Memory B cell (primary cell): ENCODE measurements at regions not wholly inside any gene's neighbourhood (a gene's known extent, or its start where the extent isn't known, plus 50 kb on each side); places are given as distances from the start of the nearest gene placed in this dataset.
"Not testable (repeated sequence)": the region's sequence is repeated elsewhere in the genome, so short reads cannot be mapped to it uniquely, and the experiment has no call there.

Experiments
- ATAC-seq: fragments of 150-1000 bp; cut with Tn5 transposase; 2 replicates; pipeline ENCODE4 v1.10.0; 2021; ENCODE audit warnings: low read depth, mild to moderate bottlenecking, moderate library complexity
- DNase-seq, 2 donors: peaks; one replicate each; pipeline ENCODE4 v3.0.0; 2022; ENCODE audit warnings: low spot score in 2 of 2
- H3K27ac Mint-ChIP-seq: one replicate; pipeline ENCODE4 v1.8.0; 2022; ENCODE audit warnings: mild to moderate bottlenecking, moderate library complexity, mixed read lengths
- H3K27me3 Mint-ChIP-seq: one replicate; pipeline ENCODE4 v1.8.0; 2022; ENCODE audit warnings: mixed read lengths
- H3K36me3 Mint-ChIP-seq: one replicate; pipeline ENCODE4 v1.8.0; 2022; ENCODE audit warnings: mild to moderate bottlenecking, mixed read lengths
- H3K4me1 Mint-ChIP-seq: one replicate; pipeline ENCODE4 v1.8.0; 2022; ENCODE audit warnings: mixed read lengths
- H3K4me3 Mint-ChIP-seq: one replicate; pipeline ENCODE4 v1.8.0; 2022; ENCODE audit warnings: mild to moderate bottlenecking, moderate library complexity, mixed read lengths
- H3K9me3 Mint-ChIP-seq: one replicate; pipeline ENCODE4 v1.8.0; 2022; ENCODE audit warnings: mixed read lengths

DNA sequence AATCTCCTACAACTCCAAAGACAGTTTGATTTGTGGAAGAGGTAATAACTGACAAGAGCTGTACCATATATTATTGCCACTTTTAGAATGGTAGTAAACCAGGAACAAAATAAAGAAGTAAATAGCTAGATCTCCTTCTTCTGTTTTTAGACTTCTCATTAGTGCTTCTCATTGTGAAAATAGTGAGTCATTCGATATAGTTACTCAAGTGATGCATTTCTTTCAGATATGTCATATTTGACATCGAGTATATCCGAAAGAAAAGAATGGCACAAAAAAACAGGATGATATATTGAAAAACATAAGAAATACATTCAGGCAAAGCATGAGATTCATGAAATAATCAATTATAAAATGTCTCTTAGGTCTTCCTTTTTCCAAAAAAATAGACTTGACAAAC, 1346.1 kb downstream of the BRINP3 start:
- no peaks in the 10 kb centered on the region for H3K27me3 Mint-ChIP-seq
- no peak for ATAC-seq

DNA sequence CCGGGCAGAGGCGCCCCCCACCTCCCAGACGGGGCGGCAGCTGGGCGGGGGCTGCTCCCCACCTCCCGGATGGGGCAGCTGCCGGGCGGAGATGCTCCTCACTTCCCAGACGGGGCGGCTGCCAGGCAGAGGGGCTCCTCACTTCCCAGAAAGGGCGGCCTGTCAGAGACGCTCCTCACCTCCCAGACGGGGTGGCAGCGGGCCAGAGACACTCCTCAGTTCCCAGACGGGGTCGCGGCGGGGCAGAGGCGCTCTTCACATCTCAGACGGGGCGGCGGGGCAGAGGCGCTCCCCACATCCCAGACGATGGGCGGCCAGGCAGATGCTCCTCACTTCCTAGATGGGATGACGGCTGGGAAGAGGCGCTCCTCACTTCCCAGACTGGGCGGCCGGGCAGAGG, 1337.9 kb downstream of the BRINP3 start:
- not testable (repeated sequence) for H3K27me3 Mint-ChIP-seq, ATAC-seq, H3K27ac Mint-ChIP-seq

More for the DNA sequence above, 1346.1 kb downstream of the BRINP3 start:
- H3K27ac Mint-ChIP-seq: no peak overlapping the region
- peaks cover 2% of the 10 kb centered on the region for H3K9me3 Mint-ChIP-seq
- H3K4me3 Mint-ChIP-seq: no peak overlapping the region
- H3K4me1 Mint-ChIP-seq: no peaks in the 10 kb centered on the region
- H3K36me3 Mint-ChIP-seq: no peaks in the 10 kb centered on the region
- DNase-seq: no peak

DNA sequence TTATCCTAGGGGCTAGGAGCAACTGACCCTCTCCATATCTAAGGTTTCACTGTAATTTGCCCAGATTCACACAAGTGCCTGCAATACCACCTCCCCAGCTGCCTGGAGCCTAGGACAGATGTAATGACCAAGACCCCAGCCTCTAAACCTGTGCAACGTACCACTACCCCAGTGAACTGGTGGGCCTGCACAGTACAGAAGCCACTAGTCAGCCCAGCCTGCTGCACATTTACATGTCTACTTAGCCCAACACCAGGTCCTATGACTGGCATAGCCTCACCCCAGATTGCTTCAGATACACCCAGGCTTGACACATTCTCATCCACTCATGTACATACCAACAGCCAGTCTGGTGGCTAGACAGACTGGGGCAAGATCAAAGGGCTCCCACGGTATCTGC, 1336.6 kb downstream of the BRINP3 start:
- Mint-ChIP-seq H3K4me1 (no peaks in the 10 kb centered on the region), H3K4me3 (no peak overlapping the region), H3K27ac (no peak overlapping the region), H3K9me3 (peaks cover 2% of the 10 kb centered on the region), H3K27me3 (no peaks in the 10 kb centered on the region), H3K36me3 (no peaks in the 10 kb centered on the region)
- DNase-seq (no peak), ATAC-seq (no peak)

More for the DNA sequence above, 1337.9 kb downstream of the BRINP3 start:
- H3K4me1 Mint-ChIP-seq, H3K36me3 Mint-ChIP-seq, DNase-seq, H3K9me3 Mint-ChIP-seq, H3K4me3 Mint-ChIP-seq: not testable (repeated sequence)

DNA sequence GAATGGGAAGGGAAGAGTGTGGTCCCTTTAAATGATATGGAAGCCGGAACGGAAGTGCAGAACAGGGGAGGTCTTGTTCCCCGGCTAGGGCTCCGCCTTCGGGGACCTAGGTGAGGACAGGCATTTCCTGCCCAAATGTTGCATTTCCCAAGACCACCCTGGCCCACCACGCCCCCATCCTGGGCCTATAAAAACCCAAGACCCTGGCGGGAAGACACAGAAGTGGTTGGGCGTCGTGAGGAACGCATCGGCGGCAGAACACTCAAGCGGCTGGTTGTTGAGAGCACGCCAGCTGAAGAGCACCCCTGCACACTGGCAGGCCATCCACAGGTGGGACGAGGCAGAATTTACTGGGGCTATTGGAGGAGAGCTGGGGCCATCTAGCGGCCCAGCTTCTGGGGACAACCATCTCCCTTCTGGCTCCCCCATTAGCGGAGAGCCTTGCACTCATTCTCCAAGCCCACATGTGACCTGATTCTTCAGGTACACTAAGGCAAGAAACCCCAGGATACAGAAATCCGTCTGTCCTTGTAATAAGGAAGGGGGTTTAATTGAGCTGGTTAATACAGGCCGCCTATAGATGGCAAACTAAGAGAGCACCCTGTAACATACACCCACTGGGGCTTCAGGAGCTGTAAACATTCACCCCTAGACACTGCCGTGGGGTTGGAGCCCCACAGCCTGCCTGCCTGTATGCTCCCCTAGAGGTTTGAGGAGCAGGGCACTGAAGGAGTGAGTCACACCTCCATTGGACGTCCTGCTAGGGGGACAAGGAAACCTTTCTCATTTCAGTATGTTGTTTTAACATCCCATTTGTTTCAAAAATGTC, 1327.9 kb downstream of the BRINP3 start:
- peaks cover 2% of the 10 kb centered on the region for H3K9me3 Mint-ChIP-seq
- no peak overlapping the region for H3K4me3 Mint-ChIP-seq
- H3K4me1 Mint-ChIP-seq: no peaks in the 10 kb centered on the region
- no peak for DNase-seq
- no peak for ATAC-seq
- H3K27ac Mint-ChIP-seq: no peak overlapping the region
- no peaks in the 10 kb centered on the region for H3K27me3 Mint-ChIP-seq
- H3K36me3 Mint-ChIP-seq: no peaks in the 10 kb centered on the region

DNA sequence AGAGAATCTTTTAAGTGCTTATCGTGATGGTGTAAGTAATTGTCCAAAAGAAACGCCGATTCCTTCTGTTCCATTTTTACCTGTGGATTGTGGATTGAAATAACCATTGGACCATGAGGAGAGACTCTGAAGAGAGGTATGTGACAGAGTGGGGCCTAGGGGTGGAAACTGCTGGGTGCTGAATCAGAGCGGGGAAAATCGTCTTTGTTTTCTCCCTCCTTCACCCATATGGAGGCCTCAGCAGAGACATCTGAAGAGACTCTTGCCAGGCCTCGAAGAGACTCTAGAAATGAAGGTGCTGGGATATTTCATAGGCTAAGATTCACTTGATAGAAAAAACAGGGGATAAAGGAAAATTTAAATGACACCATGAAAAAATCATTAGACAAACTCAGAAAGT, 1327.0 kb downstream of the BRINP3 start:
- Mint-ChIP-seq H3K36me3 (no peaks in the 10 kb centered on the region), H3K27me3 (no peaks in the 10 kb centered on the region), H3K9me3 (peaks cover 3% of the 10 kb centered on the region), H3K4me3 (no peak overlapping the region), H3K27ac (no peak overlapping the region), H3K4me1 (no peaks in the 10 kb centered on the region)
- DNase-seq (no peak), ATAC-seq (no peak)

DNA sequence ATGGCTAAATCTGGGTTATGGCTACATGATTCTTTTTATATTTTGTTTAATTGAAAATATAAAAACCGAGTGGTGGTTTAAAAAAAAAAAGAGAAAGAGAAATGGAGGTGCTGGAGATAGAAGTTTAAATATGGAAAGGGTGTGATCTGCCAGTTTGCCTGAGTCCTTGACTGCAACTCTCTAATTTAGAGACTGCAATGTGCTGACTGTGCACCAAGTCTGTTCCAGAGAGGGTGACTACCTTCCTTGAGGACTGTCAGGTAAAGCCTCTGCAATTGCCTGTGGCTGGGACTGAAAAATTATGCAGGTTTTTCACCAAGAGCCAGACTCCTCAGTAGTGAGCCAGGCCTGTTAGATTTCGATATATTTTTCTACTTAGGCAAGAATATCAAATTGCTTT, 1326.3 kb downstream of the BRINP3 start:
- no peak overlapping the region for H3K27ac Mint-ChIP-seq
- DNase-seq: no peak

DNA sequence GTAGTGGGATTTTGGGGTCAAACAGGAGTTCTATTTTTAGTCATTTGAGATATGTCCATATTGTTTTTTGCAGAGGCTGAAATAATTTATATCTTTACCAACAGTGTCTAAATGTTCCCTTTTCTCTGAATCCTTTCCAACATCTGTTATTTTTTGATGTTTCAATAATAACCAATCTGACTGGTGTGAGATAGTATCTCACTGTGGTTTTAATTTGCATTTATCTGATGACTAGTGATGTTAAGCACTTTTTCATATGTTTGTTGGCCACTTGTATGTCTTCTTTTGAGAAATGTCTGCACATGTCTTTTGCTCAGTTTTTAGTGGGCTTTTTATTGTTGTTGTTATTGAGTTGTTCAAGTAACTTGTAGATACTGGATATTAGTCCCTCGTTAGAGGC, 1325.0 kb downstream of the BRINP3 start:
- Mint-ChIP-seq H3K9me3 (peaks cover 4% of the 10 kb centered on the region), H3K27me3 (no peaks in the 10 kb centered on the region), H3K4me1 (no peaks in the 10 kb centered on the region), H3K36me3 (no peaks in the 10 kb centered on the region), H3K4me3 (no peak overlapping the region), H3K27ac (no peak overlapping the region)
- DNase-seq (no peak), ATAC-seq (no peak)

More for the DNA sequence above, 1326.3 kb downstream of the BRINP3 start:
- H3K4me1 Mint-ChIP-seq: no peaks in the 10 kb centered on the region
- no peak for ATAC-seq
- no peaks in the 10 kb centered on the region for H3K27me3 Mint-ChIP-seq
- H3K36me3 Mint-ChIP-seq: no peaks in the 10 kb centered on the region
- H3K4me3 Mint-ChIP-seq: no peak overlapping the region
- peaks cover 5% of the 10 kb centered on the region for H3K9me3 Mint-ChIP-seq

DNA sequence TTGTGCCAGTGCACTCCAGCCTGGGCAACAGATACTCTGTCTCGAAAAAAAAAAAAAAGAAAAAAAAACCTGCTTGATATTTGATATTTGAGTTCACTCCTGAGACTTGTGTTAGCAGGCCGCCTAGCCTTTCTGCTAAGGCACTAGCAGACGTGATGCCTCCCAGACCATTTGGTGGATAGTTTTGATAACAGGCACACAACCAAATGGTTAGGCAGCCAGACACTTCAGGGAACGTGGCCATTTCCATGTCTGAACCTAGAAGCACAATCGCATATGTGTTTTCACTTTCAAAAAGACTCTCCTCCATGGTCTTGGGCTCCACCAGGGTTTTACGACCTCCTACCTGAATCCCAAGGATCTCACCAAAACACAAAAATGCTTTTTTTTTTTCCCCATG, 1319.5 kb downstream of the BRINP3 start:
- DNase-seq: no peak

DNA sequence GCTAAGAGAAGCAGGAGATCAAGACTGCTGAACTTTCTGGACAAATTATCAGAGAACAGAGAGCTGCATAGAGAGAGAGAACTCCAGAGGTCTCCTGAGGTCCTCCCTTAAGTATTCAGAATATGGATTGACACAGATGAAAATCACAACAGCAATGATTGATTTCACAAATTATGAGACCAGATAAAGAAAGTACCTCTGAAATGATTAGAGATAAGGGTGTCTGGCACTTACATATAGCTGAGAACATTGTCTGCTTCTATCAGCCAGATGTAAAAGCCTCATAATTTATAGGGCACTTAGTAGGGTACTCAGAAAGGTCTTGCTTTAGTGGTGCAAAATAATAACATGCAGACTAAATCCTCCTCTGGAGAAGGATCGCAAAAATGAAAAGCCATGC, 1301.8 kb downstream of the BRINP3 start:
- no peaks in the 10 kb centered on the region for H3K27me3 Mint-ChIP-seq
- DNase-seq (no peak), ATAC-seq (no peak)
- peaks cover 8% of the 10 kb centered on the region for H3K9me3 Mint-ChIP-seq
- no peaks in the 10 kb centered on the region for H3K4me1 Mint-ChIP-seq
- no peak overlapping the region for H3K4me3 Mint-ChIP-seq
- no peaks in the 10 kb centered on the region for H3K36me3 Mint-ChIP-seq
- H3K27ac Mint-ChIP-seq: no peak overlapping the region

More for the DNA sequence above, 1319.5 kb downstream of the BRINP3 start:
- H3K27ac Mint-ChIP-seq: no peak overlapping the region
- H3K4me3 Mint-ChIP-seq: no peak overlapping the region
- H3K27me3 Mint-ChIP-seq: no peaks in the 10 kb centered on the region
- no peak for ATAC-seq
- peaks cover 6% of the 10 kb centered on the region for H3K9me3 Mint-ChIP-seq
- no peaks in the 10 kb centered on the region for H3K36me3 Mint-ChIP-seq
- H3K4me1 Mint-ChIP-seq: no peaks in the 10 kb centered on the region

DNA sequence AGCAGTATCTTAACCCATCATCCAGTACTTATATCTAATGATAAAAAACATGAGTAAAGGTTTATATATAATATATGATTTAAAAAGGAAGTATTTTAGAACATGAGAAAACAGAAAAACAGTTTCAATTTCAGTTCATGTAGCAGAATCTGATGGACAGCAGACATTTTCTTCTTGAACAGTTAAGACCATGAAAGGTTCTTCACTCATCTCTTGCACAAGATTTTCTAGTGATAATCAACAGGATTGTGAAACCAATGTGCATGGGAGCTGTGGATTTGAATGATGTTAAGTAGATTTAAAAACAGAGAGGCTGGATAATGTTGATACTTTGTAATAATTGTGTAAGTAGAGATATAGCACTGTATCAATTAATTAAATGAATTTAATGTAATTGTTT, 1297.6 kb downstream of the BRINP3 start:
- Mint-ChIP-seq H3K4me1 (no peaks in the 10 kb centered on the region), H3K36me3 (no peaks in the 10 kb centered on the region), H3K4me3 (no peak overlapping the region), H3K27me3 (no peaks in the 10 kb centered on the region), H3K27ac (no peak overlapping the region), H3K9me3 (peaks cover 6% of the 10 kb centered on the region)
- ATAC-seq: no peak
- DNase-seq: no peak

DNA sequence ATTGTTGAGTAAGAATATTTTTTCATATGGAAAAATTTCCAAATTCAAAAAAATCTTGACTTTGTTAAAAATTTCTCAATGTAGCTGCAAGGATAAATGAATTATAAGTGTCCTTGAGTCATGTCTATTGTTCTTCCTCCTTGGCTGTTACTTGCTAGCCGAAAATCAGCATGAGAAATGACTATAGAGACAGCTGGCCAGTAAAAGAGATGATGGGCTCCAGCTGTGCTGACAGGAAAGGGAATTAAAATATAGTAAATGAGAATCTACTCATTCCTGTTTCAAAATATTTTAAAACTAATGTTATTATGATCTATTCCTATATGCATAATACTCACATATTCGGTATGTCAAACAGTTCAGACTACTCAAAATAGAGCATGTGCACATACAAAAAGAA, 1292.6 kb downstream of the BRINP3 start:
- H3K4me3 Mint-ChIP-seq: no peak overlapping the region
- H3K4me1 Mint-ChIP-seq: no peaks in the 10 kb centered on the region
- ATAC-seq (no peak), DNase-seq (no peak)
- H3K27ac Mint-ChIP-seq: no peak overlapping the region
- H3K27me3 Mint-ChIP-seq: no peaks in the 10 kb centered on the region
- H3K36me3 Mint-ChIP-seq: no peaks in the 10 kb centered on the region
- H3K9me3 Mint-ChIP-seq: peaks cover 4% of the 10 kb centered on the region

DNA sequence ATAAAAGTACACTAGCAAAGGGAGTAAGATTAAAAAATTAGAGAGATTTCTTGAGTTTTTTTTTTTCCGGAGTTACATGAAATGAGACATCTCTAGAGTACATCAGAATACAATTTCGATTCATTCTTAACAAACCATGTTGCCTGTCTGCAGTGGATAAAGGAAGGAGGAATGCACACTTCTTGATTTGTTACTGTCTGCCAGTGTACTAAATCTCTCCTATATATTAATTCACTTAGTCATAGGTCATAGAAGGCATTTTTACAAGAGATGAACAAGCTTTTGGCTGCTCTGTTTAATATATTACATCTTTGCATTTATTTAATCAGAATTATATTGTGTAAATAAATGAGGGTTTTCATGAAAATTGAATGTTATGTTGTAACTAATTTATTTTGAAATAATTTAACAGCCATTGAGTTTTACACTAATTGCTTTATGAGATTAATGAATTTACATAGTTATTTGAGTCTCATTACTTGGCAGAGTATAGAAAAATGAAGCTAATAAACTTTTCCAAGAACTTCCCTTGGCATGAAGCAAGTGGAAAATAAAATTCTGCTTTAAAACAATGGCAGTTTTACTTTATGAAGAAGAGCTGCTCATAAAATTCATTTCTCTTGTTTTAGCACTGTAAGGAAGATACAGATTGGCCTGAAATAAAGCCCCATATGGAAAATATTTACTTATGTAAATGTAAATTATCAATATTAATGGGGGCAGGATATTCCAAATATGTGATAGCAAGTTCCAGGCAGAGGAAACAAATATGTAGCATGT, 1284.7 kb downstream of the BRINP3 start:
- H3K4me3 Mint-ChIP-seq: no peak overlapping the region
- H3K9me3 Mint-ChIP-seq: peaks cover 2% of the 10 kb centered on the region
- DNase-seq (no peak), ATAC-seq (no peak)
- H3K36me3 Mint-ChIP-seq: no peaks in the 10 kb centered on the region
- no peaks in the 10 kb centered on the region for H3K27me3 Mint-ChIP-seq
- H3K4me1 Mint-ChIP-seq: no peaks in the 10 kb centered on the region
- H3K27ac Mint-ChIP-seq: no peak overlapping the region

DNA sequence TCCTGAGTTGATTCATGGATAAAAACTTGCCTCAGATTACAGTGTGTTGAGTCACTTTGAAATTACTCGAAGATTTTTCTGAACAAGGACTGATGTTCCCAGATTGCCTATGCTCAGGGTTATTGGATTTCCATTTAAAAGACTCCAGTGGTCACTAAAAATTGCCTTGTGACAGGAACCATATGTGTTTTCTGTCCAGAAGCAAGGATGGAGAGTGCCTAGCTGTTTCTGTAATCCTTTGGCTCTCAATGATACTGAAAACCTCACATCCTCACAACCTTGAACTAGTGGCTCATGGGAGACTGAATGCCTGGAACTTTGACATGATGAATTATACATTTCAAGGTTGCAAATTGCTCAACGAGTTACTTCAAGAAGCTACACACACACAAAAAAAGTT, 1271.8 kb downstream of the BRINP3 start:
- Mint-ChIP-seq H3K36me3 (no peaks in the 10 kb centered on the region), H3K4me1 (no peaks in the 10 kb centered on the region), H3K9me3 (peaks cover 3% of the 10 kb centered on the region), H3K27ac (no peak overlapping the region), H3K4me3 (no peak overlapping the region), H3K27me3 (no peaks in the 10 kb centered on the region)
- ATAC-seq (no peak), DNase-seq (no peak)

DNA sequence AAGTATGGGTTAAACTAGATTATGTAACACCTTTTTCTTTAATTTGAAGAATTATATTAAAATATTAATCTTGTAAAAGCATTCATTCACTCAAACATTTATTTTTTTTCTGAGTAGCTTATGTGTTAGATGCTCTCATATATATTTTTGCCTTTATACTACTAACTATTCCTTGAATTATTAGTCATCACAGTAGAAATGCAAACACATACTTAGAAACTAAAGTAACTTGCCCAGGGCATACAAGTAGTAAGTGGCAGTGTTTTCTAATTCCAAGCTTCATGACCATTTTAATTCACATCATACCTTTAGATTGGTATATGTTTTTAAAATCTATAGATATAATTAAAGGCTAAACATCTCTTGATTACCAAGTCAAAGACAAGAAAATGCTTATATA, 1271.0 kb downstream of the BRINP3 start:
- Mint-ChIP-seq H3K27ac (no peak overlapping the region), H3K27me3 (no peaks in the 10 kb centered on the region), H3K4me1 (no peaks in the 10 kb centered on the region), H3K4me3 (no peak overlapping the region), H3K36me3 (no peaks in the 10 kb centered on the region), H3K9me3 (peaks cover 3% of the 10 kb centered on the region)
- DNase-seq (no peak), ATAC-seq (no peak)
